LoVo (cell line): ENCODE measurements at regions not wholly inside any gene's neighbourhood (a gene's known extent, or its start where the extent isn't known, plus 50 kb on each side); places are given as distances from the start of the nearest gene placed in this dataset.
A peak's percentile ranks its signal among the peaks of the same experiment; 100 is the strongest.

ENCODE experiments used
- DNase-seq: peaks from one replicate; pipeline ENCODE4 v3.0.0-alpha.2; 2016; ENCODE audit warnings: low spot score

DNA sequence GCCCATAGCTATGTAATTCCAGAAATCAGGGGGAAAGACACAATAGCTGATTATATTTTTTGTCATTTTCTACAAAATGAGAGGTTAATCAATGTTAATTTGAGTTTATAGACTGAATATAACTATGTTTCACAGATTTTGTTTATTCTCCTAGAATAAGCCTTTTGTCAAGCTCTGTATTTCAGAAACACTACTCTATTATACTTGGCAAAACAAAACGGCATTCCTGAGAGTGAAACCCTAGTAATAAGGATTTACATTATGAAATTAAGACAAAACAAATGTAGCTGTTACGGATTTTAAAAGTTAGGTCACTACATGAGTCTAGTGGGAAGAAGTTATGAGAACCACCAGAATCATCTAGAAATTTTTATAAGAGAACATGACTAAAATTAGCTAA lies 334.2 kb downstream of the KLF12 start:
- no peak for DNase-seq

DNA sequence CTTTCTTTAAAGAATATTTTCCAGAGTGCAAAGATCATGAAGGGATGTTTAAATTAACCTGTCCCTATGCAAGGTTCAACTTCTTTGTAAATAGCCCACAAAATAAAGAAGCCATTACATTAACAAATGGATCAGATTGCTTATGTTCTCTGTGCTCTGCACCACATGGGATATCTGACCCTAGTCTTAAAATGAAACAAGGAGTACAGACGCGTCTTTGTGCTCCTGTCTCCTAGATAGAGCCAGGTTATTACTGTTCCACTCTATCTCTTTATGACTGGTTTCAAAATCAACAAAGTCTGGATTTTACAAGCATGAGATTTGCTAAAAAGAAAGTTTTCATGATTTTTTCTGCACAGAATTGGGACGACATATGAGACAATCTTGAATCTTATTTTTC lies 339.4 kb downstream of the KLF12 start:
- DNase-seq, result no peak

- no peak for DNase-seq
Observed at GRCh38 chr13:73793361-73793760, 340.8 kb downstream of the KLF12 start.

- DNase-seq, result no peak
Observed at GRCh38 chr13:73792796-73793195, 341.4 kb downstream of the KLF12 start.

DNA sequence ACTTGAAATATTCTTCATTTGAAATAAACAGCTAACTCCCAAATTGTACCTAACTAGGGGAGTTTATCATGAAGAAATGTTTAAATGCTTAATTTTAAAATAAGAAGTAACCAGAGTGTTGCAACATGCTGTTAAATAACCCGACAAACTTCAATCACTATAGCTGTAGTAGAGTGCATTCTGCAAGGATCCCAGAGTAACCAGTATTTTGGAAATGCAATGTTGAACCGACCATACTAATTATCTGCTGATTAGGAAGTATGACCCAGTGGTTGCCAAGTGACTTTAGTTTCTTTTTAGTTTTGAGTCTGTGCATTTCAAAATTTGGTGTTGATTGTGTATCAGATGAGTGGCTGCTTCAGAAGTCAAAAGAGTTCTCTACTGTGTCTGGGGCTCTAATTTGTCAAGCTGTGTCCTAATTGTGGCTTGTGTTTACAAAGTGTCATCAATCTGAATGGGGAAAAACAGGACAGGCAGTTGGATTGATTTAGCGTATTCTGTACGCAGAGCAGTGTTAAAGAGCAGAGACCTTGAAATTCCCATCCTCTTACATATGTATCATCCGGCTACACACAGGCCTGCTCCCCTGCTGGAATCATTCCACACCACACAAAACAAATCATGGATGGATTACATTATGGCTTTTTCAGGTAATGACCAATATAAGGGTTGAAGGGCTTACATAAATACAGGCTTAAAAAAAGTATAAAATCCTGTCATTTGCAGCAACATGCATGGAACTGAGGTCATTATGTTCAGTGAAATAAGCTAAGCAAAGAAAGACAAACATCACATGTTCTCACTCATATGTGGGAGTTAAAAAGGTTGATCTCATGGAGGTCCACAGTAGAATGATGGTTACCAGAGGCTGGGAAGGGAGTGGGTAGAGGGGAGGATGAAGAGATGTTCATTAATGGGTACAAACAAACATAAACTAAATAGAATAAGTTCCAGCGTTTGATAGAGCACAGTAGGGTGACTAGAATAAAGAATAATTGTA lies 351.5 kb downstream of the KLF12 start:
- no peak for DNase-seq

DNA sequence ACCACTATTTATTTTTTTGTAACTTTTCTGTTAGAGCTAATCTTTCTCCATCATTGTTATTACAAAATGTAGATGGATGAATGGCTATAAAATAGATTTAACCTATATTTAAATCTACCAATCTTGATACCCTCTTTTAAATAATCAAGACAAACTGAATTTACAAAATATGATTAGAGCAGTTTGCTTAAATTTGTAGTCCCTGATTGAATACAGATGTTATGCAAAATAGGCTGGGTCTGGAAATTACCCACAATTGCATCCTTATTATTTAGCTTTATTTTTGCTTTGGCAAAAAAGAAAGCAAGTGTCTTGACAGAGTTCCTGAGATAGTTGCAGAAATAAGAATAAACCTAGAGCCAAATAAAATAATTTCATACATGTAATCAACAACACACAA lies 352.8 kb downstream of the KLF12 start:
- DNase-seq, result no peak

- no peak for DNase-seq
Observed at GRCh38 chr13:73779881-73780280, 354.3 kb downstream of the KLF12 start.

DNA sequence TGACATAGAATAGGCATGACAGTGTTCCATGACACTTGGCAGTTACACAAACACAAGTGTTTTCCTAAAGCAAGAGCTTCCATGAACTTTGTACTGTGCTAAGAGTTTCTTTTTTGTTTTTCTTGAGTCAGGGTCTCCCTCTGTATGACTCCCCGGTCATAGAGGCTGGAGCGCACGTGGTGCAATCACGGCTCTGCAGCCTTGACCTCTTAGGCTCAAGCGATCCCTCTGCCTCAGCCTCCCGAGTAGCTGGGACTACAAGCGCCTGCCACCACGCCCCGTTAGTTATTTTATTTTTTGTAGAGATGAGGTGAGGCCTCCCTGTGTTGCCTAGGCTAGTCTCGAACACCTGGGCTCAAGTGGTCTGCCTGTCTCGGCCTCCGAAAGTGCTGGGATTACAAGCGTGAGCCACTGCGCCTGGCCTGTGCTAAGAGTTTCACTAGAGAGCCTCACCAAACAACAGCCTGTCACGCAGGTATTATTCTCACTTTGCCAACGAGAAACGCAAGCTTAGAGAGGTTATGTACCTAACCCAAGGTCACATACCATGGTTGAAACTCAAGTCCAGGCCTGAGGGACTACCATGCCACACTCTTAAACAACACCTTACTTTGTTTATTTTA lies 355.9 kb downstream of the KLF12 start:
- no peak for DNase-seq

- DNase-seq, result no peak
Observed at GRCh38 chr13:73777134-73777533, 357.1 kb downstream of the KLF12 start.

DNA sequence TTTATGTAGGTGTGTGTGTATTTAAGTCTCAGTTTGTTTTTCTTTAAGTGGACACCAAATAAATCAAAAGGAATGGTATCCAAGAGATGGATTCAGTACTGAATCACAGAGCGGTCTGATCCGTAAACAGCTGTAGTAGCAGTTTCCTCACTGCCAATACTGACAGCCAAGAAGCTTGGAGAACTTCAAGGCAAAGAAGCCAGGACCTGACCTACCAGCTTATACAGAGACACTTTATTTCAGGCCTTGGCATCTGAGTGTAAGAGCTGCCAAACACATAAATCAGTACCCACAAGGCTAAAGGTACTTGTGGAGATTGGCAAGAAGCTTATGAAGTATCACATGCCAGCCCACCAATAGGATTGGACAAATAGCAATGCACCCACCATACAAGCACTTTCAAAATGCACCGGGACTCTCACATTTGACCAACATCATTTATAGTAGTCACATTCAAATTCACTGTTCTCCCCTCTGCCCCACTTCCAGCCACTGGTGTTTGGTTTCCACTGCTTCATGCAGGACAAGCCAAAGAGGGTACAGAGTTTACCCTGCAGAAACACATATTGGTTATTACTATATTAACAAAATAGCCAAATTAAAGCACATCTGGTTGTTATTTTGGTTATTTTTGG lies 357.9 kb downstream of the KLF12 start:
- DNase-seq, result no peak

DNA sequence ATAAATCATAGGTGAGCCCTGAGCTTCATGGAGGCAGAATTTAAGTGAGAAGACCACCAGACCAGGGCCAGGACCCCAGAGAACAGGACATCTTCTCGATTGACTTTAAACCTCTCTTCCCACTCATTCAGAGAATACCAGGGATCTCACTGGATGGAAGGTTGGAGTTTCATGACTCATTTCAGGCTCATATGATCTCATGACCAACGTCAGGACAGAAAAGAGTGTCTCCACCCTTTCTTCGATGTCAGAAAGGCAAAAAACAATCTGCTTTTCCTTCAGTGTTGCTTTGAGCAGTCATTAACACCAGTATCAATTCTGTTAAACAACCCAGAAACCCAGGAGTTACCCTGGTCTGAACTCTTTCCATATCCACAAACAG lies 361.0 kb downstream of the KLF12 start:
- no peak for DNase-seq

DNA sequence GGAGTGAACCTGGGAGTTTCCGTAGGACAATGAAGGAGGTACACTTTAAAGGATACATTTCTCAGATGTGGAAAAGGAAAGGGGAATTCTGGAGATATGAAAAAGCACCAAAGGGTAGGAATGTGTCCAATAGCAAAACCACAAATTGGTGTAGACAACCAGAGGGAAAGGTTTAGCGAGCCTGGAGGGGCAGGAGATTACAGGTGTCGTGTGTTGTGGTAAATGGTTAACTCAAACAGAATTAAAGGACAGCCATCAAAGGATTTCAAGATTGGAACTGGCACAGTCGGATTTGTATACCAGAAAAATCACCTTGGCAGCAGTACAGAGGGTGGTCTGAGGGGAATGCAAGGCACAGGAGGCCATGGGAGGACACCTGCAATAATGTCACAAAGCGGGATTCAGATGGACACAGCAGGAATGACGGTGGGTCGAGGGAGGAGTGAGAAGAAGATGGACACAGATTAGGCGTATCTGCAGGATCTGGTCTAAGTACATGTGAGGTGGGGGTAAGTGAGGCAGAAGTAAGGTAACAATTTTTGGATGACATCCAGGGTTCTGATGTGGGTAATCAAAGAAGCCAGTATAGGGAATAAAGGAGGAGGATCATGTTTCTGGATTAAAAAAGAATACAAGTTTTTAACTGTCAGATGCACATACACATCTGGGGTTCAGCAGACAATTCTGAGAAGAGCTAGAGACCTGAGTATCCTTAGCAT lies 361.6 kb downstream of the KLF12 start:
- no peak for DNase-seq

DNA sequence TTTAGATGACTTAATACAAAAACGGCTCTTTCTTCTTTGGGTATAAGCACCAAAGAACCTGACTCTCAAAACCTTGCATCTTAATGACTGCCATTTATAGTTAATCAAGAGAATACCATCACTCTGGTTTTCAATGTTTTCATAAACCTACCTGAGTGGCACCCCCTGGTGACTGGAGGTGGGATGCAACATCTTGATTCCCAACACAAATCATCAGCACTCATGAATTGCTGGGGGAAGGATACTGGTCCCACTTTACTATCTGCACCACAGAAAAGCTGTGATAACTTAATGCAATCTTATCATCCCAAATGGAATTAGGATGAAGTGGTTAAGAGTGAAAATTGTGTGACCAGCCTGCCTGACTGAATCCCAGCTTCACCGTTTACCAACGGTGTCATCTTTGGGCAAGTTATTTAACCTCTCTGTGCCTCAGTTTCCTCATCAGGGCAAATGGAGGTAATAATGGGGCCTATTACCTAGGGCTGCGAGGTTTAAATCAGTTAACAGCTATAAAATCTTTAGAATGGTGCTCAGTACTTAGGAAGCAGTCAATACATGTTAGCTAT lies 366.4 kb downstream of the KLF12 start:
- DNase-seq, result no peak

GRCh38 chr13:73767191-73767741 lies 366.9 kb downstream of the KLF12 start:
- no peak for DNase-seq

DNA sequence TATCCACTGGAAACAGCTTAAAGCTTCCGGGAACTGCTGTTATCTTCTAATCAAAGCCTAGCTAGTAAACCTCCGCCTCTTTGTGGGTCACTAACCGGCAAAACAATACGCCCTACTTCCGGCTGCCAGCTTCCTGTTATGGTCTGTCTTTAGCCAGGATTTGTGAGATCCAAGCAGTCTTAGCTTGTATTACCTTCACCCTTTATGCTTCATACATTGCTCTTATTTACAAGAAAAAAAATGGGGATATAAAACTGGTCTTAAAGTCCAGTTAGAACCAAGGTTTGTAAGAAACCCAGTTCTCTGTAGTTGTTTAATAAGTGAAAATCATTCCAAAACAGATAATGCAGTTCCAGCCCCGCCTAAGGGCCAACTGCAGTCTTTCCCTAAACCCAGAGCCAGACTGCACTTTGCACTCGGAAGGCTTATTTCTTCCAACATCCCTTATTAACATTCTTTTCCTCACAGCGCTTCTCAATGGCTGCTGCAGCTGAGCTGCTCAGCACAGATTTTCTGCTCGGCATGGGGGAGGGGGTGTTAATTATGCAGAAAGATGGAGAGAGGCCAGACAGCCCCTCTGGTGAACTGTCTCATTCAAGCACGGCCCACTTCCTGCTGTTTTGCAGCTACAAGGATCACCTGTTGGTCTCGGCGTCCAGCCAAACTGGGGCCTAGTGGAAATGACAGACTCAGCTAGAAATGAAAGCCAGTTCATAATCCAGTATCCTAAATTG lies 368.4 kb downstream of the KLF12 start:
- DNase-seq, result peak; percentile 61

DNA sequence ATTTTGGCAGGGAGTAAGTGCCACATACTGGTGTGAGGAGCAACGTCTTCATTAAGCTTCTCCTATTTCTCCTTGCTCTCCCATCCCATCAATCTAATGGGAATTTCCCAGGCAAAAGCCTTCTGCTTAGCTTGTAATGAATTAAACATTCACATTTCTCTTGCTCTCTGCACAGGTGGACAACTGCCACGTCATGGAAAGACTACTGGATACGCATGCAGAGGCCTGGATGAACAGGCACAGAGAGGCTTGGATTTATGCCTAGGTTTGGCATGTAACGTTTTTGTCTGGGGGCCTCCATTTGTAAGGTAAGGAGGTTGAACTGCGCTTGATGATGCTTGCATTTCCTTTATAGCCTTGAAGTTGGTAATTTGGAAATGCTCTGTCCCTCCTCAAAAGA lies 374.8 kb downstream of the KLF12 start:
- DNase-seq, result no peak

- no peak for DNase-seq
Observed at GRCh38 chr13:73757481-73758233, 376.5 kb downstream of the KLF12 start.

DNA sequence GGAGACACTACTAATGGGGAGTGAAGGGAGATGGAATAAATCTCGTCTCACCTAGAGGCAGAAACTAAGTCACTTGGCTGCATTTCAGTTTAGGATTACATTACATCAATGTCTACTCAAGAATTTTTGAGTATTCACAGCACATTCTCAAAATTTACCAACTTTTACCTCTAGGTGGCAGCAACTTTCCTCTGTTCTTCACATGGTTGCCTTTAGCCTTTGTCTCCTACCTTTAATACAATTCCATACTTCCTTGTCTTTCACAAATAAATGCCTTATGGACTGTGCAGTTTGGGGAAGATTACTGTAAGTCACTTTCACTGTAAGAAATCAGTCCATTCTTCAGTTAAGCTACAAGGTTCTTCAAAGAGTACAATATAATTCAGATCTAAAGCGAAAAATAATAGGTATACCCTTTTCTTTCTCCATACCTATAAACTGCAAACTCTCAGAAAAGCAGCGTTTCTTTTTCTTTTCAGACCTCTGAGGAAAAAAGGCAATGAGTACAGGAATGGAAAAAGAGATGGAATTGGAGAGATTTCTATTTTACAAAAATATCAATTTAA lies 379.4 kb downstream of the KLF12 start:
- peak; percentile 74 for DNase-seq

DNA sequence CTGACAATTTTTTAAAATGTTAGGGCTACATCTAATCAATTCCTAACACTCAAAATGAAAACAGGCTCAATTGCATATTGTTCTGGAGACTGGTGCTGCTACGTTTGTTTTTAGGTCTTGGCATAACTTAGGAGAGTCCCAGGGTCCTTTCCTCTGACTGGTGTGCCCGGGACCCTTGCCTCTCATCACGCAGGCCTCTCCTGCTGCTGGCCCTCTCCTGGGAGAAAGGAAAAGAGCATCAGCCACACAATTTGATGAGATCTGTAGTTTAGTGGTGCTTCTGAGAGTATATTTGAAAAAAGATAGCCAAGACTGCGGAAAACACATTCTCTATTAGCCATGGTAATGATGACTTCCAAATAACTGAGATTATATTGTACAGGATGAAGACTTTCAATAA lies 380.0 kb downstream of the KLF12 start:
- no peak for DNase-seq

DNA sequence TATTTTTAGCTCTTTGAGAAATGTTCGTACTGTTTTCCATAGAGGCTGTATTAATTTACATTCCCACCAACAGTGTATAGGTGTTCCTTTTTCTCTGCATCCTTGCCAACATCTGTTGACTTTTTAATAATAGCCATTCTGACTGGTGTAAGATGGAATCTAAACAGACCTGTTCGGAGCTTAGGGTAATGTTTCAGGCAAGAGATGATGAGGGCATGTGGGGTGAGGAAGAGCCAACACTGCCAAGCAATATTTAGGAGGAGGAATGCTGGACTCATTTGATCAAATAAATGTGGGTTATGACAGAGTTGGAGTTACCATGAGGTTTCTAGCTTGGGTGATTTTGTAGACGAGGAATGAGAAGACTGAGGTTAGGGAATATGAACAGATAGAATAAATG lies 382.9 kb downstream of the KLF12 start:
- no peak for DNase-seq
